ENCODE measurements at regions not wholly inside any gene's neighbourhood (a gene's known extent, or its start where the extent isn't known, plus 50 kb on each side); places are given as distances from the start of the nearest gene placed in this dataset.

GRCh38 chr2:175619179-175620045, 382.7 kb downstream of the LNPK start:
- H3K36me3 ChIP-seq, result no peaks in the 10 kb centered on the region
- no peak for TF ChIP-seq POLR2AphosphoS5 (IDR thresholded peaks at IDR 0.05)
- TF ChIP-seq POLR2A (IDR thresholded peaks at IDR 0.05; ENCODE audit: low read depth), result no peak
- no peak for TF ChIP-seq EP300 (IDR thresholded peaks at IDR 0.05)
- WGBS, result 52% methylated on average over 2 of the region's 2 CpGs

GRCh38 chr2:175612280-175612679, 389.8 kb downstream of the LNPK start:
- intact Hi-C loops (cut with DNase I), result no loop called here
- H3K27me3 ChIP-seq, result no peaks in the 10 kb centered on the region
- no peak for DNase-seq (ENCODE audit: extremely low spot score)
- TF ChIP-seq POLR2A (IDR thresholded peaks at IDR 0.05; ENCODE audit: low read depth), result no peak
- TF ChIP-seq CTCF (IDR thresholded peaks at IDR 0.05), result no peak
- TF ChIP-seq POLR2AphosphoS5 (IDR thresholded peaks at IDR 0.05), result no peak
- TF ChIP-seq EP300 (IDR thresholded peaks at IDR 0.05), result no peak
- H3K4me1 ChIP-seq, result no peaks in the 10 kb centered on the region
- no peaks in the 10 kb centered on the region for H3K9me3 ChIP-seq
- 39% methylated on average over 6 of the region's 6 CpGs for WGBS
- no peaks in the 10 kb centered on the region for H3K36me3 ChIP-seq
- no peak overlapping the region for H3K4me3 ChIP-seq
- H3K27ac ChIP-seq (replicated peaks in 1 of 4), result no peak overlapping the region

More at GRCh38 chr2:175619179-175620045, 382.7 kb downstream of the LNPK start:
- H3K4me1 ChIP-seq, result no peaks in the 10 kb centered on the region
- intact Hi-C loops (cut with DNase I), result no loop called here
- DNase-seq (ENCODE audit: extremely low spot score), result no peak
- no peaks in the 10 kb centered on the region for H3K9me3 ChIP-seq
- H3K27ac ChIP-seq (replicated peaks in 1 of 4), result no peak overlapping the region
- H3K27me3 ChIP-seq, result peaks cover 0 to 13% (median 0%) of the 10 kb centered on the region in 4 donors
- H3K4me3 ChIP-seq, result no peak overlapping the region

- no peak for DNase-seq (ENCODE audit: extremely low spot score)
- no peak for TF ChIP-seq POLR2AphosphoS5 (IDR thresholded peaks at IDR 0.05)
- no peak for TF ChIP-seq EP300 (IDR thresholded peaks at IDR 0.05)
- TF ChIP-seq CTCF (IDR thresholded peaks at IDR 0.05), result no peak
- no peak for TF ChIP-seq POLR2A (IDR thresholded peaks at IDR 0.05; ENCODE audit: low read depth)
- H3K4me1 ChIP-seq, result no peaks in the 10 kb centered on the region
- H3K27ac ChIP-seq (replicated peaks in 1 of 4), result no peak overlapping the region
- H3K9me3 ChIP-seq, result no peaks in the 10 kb centered on the region
- peaks cover 0 to 10% (median 0%) of the 10 kb centered on the region in 4 donors for H3K27me3 ChIP-seq
- no peaks in the 10 kb centered on the region for H3K36me3 ChIP-seq
- intact Hi-C loops (cut with DNase I), result no loop called here
- 51% methylated on average over 12 of the region's 12 CpGs for WGBS
- H3K4me3 ChIP-seq, result no peak overlapping the region
Observed at GRCh38 chr2:175606010-175606841, 395.8 kb downstream of the LNPK start.

GRCh38 chr2:175605640-175606009, 396.4 kb downstream of the LNPK start:
- DNase-seq (ENCODE audit: extremely low spot score), result no peak
- intact Hi-C loops (cut with DNase I), result no loop called here
- H3K27me3 ChIP-seq, result peaks cover 0 to 10% (median 0%) of the 10 kb centered on the region in 4 donors
- H3K4me1 ChIP-seq, result no peaks in the 10 kb centered on the region
- no peaks in the 10 kb centered on the region for H3K9me3 ChIP-seq
- H3K36me3 ChIP-seq, result no peaks in the 10 kb centered on the region
- H3K27ac ChIP-seq (replicated peaks in 1 of 4), result no peak overlapping the region
- WGBS, result 44% methylated on average over 5 of the region's 5 CpGs
- TF ChIP-seq POLR2AphosphoS5 (IDR thresholded peaks at IDR 0.05), result no peak
- no peak overlapping the region for H3K4me3 ChIP-seq

DNA sequence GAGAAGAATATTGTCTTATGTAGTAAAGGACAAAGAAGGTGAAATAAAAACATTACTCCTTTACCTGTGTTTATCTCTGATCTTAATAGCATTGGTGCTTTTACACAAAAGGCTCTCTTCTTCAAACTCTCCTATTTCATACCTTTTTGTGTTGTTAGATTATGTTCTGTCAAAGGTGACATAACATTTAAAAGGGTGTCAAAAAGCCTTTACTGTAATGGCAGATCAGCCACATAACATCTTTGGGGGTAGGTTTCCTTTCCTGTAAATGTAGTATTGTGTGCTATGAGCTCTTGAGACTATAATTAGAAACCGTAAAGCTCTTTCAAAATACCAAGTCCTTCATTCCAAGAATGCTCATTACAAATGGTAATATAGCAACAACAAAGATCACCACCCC, 400.1 kb downstream of the LNPK start:
- WGBS, result 75% methylated on average over 1 of the region's 1 CpG
- no peaks in the 10 kb centered on the region for H3K9me3 ChIP-seq
- H3K4me1 ChIP-seq, result no peaks in the 10 kb centered on the region
- DNase-seq (ENCODE audit: extremely low spot score), result no peak
- intact Hi-C loops (cut with DNase I), result no loop called here
- peaks cover 0 to 8% (median 0%) of the 10 kb centered on the region in 4 donors for H3K27me3 ChIP-seq
- H3K36me3 ChIP-seq, result no peaks in the 10 kb centered on the region
- no peak overlapping the region for H3K4me3 ChIP-seq
- TF ChIP-seq CTCF (IDR thresholded peaks at IDR 0.05) (no peak), POLR2A (IDR thresholded peaks at IDR 0.05; ENCODE audit: low read depth) (no peak), POLR2AphosphoS5 (IDR thresholded peaks at IDR 0.05) (no peak), EP300 (IDR thresholded peaks at IDR 0.05) (no peak)
- H3K27ac ChIP-seq (replicated peaks in 1 of 4), result no peak overlapping the region

Measured in esophagus muscularis mucosa (tissue), 4 donors.